Vagina (tissue), 2 donors: ENCODE measurements at regions not wholly inside any gene's neighbourhood (a gene's known extent, or its start where the extent isn't known, plus 50 kb on each side); places are given as distances from the start of the nearest gene placed in this dataset.

Experiments used
- DNase-seq, 2 donors: peaks; one replicate each; pipeline ENCODE4 v3.0.0-alpha.2; 2017; ENCODE audit errors: extremely low spot score in 2 of 2
- H3K27ac ChIP-seq: fragments of 200-600 bp; sonication (generic); one replicate; pipeline ENCODE4 v1.5.1; 2019
- H3K27me3 ChIP-seq: fragments of 200-600 bp; sonication (generic); one replicate; pipeline ENCODE4 v1.5.1; 2019
- H3K36me3 ChIP-seq, 2 donors: fragments of 200-600 bp; sonication (generic); one replicate each; pipeline ENCODE4 v1.5.1; 2017 to 2019
- H3K4me1 ChIP-seq: fragments of 200-600 bp; sonication (generic); one replicate; pipeline ENCODE4 v1.5.1; 2019
- H3K4me3 ChIP-seq, 2 donors: fragments of 200-600 bp; sonication (generic); 1 replicate in 1 of 2; 2 replicates in 1 of 2; pipeline ENCODE4 v1.5.1; 2016 to 2019
- H3K9me3 ChIP-seq: fragments of 200-600 bp; sonication (generic); one replicate; pipeline ENCODE4 v1.5.1; 2019
- POLR2A ChIP-seq, 2 donors: fragments of 450-650 bp; IDR thresholded peaks; one replicate each; pipeline ENCODE4 v1.6.1; 2017; ENCODE audit warnings: antibody characterized with exemption in 2 of 2, mild to moderate bottlenecking in 2 of 2, moderate library complexity in 2 of 2
- POLR2AphosphoS5 ChIP-seq, 2 donors: sonication (generic); formaldehyde crosslinking; IDR thresholded peaks; one replicate each; pipeline ENCODE4 v1.9.0; 2017; ENCODE audit warnings: antibody characterized with exemption in 2 of 2, mild to moderate bottlenecking in 2 of 2, low read depth in 1 of 2; ENCODE audit not compliant: insufficient read depth in 1 of 2
- intact Hi-C: fragments of 100-400 bp; cut with DNase I; formaldehyde crosslinking; loops from one replicate; pipeline ENCODE4 v1.15.1; 2023
- TF ChIP-seq, protein P1 (sequence below), 3 experiments: fragments of 450-650 bp in 2 of 3; fragments of 200-600 bp in 1 of 3; sonication (generic) in 1 of 3; IDR thresholded peaks; one replicate each; pipeline ENCODE4 v1.5.1; 2017 to 2019; ENCODE audit warnings: antibody characterized with exemption in 3 of 3, mild to moderate bottlenecking in 2 of 3, moderate library complexity in 2 of 3

DNA sequence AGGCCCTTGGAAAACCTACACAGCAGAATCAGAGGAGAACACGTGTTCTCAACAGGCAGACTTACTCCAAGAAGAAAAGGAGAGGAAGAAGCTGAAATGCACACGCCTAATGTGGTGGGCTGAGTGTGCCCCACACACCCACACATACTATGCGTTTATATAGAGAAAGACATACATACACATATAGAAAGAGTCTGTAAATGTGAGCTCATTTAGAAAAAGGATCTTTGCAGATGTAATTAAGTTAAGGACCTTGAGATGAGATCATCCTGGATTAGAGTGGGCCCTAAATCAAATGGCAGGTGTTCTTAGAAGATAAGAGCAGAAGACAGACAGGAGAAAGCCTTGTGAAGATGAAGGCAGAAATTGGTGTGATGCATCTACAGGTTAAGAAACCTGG is 87.2 kb upstream of the KLF3 start:
- intact Hi-C loops, result no loop called here

GRCh38 chr4:38577462-38577861 is 86.5 kb upstream of the KLF3 start:
- Histone ChIP-seq H3K4me1 (no peaks in the 10 kb centered on the region), H3K4me3 (no peak overlapping the region), H3K27me3 (no peaks in the 10 kb centered on the region), H3K36me3 (no peaks in the 10 kb centered on the region), H3K27ac (no peak overlapping the region), H3K9me3 (no peaks in the 10 kb centered on the region)
- DNase-seq, result no peak
- TF ChIP-seq POLR2AphosphoS5 (IDR thresholded peaks at IDR 0.05; ENCODE audit: insufficient read depth in 1 of 2, low read depth in 1 of 2) (no peak), POLR2A (IDR thresholded peaks at IDR 0.05) (no peak)
- TF ChIP-seq, protein P1, sequence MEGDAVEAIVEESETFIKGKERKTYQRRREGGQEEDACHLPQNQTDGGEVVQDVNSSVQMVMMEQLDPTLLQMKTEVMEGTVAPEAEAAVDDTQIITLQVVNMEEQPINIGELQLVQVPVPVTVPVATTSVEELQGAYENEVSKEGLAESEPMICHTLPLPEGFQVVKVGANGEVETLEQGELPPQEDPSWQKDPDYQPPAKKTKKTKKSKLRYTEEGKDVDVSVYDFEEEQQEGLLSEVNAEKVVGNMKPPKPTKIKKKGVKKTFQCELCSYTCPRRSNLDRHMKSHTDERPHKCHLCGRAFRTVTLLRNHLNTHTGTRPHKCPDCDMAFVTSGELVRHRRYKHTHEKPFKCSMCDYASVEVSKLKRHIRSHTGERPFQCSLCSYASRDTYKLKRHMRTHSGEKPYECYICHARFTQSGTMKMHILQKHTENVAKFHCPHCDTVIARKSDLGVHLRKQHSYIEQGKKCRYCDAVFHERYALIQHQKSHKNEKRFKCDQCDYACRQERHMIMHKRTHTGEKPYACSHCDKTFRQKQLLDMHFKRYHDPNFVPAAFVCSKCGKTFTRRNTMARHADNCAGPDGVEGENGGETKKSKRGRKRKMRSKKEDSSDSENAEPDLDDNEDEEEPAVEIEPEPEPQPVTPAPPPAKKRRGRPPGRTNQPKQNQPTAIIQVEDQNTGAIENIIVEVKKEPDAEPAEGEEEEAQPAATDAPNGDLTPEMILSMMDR (IDR thresholded peaks at IDR 0.05), result no peak
- intact Hi-C loops, result no loop called here

More for the DNA sequence above, 87.2 kb upstream of the KLF3 start:
- no peak overlapping the region for H3K4me3 ChIP-seq
- no peaks in the 10 kb centered on the region for H3K9me3 ChIP-seq
- H3K4me1 ChIP-seq, result no peaks in the 10 kb centered on the region
- H3K27ac ChIP-seq, result no peak overlapping the region
- H3K36me3 ChIP-seq, result no peaks in the 10 kb centered on the region
- no peaks in the 10 kb centered on the region for H3K27me3 ChIP-seq
- DNase-seq, result no peak
- TF ChIP-seq, protein P1 (IDR thresholded peaks at IDR 0.05), result no peak
- TF ChIP-seq POLR2AphosphoS5 (IDR thresholded peaks at IDR 0.05; ENCODE audit: insufficient read depth in 1 of 2, low read depth in 1 of 2) (no peak), POLR2A (IDR thresholded peaks at IDR 0.05) (no peak)

DNA sequence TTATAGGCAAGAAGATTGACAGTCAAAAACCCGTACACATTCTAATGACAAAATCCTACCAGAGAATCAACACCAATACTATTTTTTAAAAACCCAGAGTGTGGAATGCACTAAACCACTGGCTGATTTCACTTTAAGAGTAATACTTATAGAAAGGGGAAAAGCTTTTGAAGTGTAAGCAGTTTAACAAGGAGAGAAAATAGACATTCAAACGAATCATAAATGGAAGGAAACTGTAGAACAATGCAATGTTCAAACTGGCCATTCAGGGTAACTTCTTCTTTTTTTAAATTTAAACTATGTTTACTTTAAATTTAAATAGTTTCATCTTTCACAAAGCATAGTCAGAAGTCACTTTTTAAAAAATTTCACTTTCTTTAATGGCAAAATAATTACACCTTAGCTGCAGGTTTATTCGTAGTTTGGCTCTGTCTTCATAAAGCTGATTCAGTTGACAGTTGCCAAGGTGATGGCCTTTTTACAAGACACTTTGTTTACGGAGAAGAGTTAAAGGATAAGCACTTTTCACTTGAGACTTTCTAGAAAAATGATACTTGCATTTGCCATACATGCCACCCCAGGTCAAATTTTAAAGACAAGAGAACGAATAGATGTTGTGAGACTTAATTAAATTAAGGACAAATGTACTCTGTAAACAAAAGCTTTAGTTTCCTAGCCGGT is 82.4 kb upstream of the KLF3 start:
- intact Hi-C loops, result no loop called here
- Histone ChIP-seq H3K9me3 (no peaks in the 10 kb centered on the region), H3K36me3 (no peaks in the 10 kb centered on the region), H3K27ac (no peak overlapping the region), H3K27me3 (no peaks in the 10 kb centered on the region), H3K4me3 (no peak overlapping the region), H3K4me1 (no peaks in the 10 kb centered on the region)
- TF ChIP-seq POLR2AphosphoS5 (IDR thresholded peaks at IDR 0.05; ENCODE audit: insufficient read depth in 1 of 2, low read depth in 1 of 2), result no peak
- no peak for TF ChIP-seq POLR2A (IDR thresholded peaks at IDR 0.05)
- TF ChIP-seq, protein P1 (IDR thresholded peaks at IDR 0.05), result no peak
- DNase-seq, result no peak

- Histone ChIP-seq H3K36me3 (no peaks in the 10 kb centered on the region), H3K4me1 (no peaks in the 10 kb centered on the region), H3K27me3 (no peaks in the 10 kb centered on the region), H3K9me3 (no peaks in the 10 kb centered on the region), H3K4me3 (no peak overlapping the region), H3K27ac (no peak overlapping the region)
- TF ChIP-seq, protein P1 (IDR thresholded peaks at IDR 0.05), result no peak
- no peak for TF ChIP-seq POLR2AphosphoS5 (IDR thresholded peaks at IDR 0.05; ENCODE audit: insufficient read depth in 1 of 2, low read depth in 1 of 2)
- TF ChIP-seq POLR2A (IDR thresholded peaks at IDR 0.05), result no peak
- no peak for DNase-seq
- intact Hi-C loops, result no loop called here
Measured at GRCh38 chr4:38582445-38582844, 81.6 kb upstream of the KLF3 start.

- DNase-seq, result no peak
- Histone ChIP-seq H3K36me3 (no peaks in the 10 kb centered on the region), H3K27ac (no peak overlapping the region), H3K4me3 (no peak overlapping the region), H3K9me3 (no peaks in the 10 kb centered on the region), H3K27me3 (no peaks in the 10 kb centered on the region), H3K4me1 (no peaks in the 10 kb centered on the region)
- intact Hi-C loops, result no loop called here
- TF ChIP-seq, protein P1 (IDR thresholded peaks at IDR 0.05), result no peak
- no peak for TF ChIP-seq POLR2AphosphoS5 (IDR thresholded peaks at IDR 0.05; ENCODE audit: insufficient read depth in 1 of 2, low read depth in 1 of 2)
Measured at GRCh38 chr4:38582889-38583470, 81.0 kb upstream of the KLF3 start.
